GM19238 (cell line): ENCODE measurements at regions not wholly inside any gene's neighbourhood (a gene's known extent, or its start where the extent isn't known, plus 50 kb on each side); places are given as distances from the start of the nearest gene placed in this dataset.
"Not testable (repeated sequence)": the region's sequence is repeated elsewhere in the genome, so short reads cannot be mapped to it uniquely, and the experiment has no call there.

Experiments used
- DNase-seq: peaks from one replicate; pipeline ENCODE4 v3.0.0; 2011; ENCODE audit warnings: low spot score; ENCODE audit not compliant: insufficient read length

DNA sequence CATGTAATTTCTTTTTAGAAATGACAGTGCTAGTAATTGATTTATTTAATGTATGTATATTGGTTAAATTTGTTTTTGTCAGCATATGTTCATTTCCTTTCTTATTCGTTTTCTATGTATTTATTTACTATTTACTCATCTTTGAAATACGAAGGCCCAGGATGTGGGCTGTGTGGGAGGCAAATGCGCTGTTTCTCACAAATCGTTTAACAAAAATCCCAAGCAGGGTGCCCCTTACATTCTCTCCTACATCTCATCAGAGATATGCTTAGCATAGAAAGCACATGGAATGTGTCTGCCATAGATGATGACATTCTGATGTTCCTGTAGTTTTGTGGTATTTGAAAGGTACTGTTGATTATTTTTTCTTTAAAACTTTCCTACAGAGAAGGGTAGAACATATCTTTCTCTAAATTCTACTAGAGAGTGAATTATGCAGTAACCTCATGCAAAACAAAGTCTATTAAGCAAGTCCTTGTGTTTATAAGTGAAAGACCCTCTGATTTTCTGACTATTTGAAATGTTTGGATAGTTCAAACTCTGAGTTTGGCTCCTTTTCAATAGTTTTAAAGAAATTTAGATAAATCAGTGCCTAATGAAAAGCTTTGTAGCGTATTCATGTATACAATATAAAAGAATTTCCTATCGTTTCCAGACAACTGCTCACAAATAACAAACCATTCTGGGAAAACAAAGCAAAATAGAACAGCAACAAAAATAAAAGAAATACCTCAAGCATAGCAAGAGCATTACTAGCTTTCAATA is 111.1 kb upstream of the VGLL3 start:
- DNase-seq: no peak

DNA sequence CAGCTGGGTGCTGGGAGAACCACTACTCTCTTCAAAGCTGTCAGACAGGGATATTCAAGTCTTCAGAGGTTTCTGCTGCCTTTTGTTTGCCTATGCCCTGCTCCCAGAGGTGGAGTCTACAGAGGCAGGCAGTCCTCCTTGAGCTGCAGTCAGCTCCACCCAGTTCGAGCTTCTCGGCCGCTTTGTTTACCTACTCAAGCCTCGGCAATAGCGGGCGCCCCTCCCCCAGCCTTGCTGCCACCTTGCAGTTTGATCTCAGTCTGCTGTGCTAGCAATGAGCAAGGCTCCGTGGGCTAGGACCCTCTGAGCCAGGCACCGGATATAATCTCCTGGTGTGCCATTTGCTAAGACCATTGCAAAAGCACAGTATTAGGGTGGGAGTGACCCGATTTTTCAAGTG is 106.8 kb upstream of the VGLL3 start:
- DNase-seq: not testable (repeated sequence)

DNA sequence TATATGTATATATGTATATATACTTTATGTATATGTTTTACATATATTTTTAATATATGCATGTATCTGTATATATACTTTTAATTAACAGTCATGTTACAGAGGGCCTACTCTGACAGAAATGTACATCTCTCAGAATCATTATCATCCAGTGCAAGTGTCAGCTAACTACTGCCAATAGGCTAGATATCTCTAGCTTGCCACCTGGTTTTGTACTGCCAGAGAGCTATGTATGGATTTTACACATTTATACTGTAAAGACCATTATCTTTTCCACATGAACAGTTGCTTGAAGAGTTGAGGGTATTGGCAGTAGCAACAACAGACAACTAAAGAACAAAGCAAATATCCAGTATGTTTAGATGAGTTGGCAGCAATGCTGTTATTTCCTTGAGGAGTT is 99.7 kb upstream of the VGLL3 start:
- no peak for DNase-seq

DNA sequence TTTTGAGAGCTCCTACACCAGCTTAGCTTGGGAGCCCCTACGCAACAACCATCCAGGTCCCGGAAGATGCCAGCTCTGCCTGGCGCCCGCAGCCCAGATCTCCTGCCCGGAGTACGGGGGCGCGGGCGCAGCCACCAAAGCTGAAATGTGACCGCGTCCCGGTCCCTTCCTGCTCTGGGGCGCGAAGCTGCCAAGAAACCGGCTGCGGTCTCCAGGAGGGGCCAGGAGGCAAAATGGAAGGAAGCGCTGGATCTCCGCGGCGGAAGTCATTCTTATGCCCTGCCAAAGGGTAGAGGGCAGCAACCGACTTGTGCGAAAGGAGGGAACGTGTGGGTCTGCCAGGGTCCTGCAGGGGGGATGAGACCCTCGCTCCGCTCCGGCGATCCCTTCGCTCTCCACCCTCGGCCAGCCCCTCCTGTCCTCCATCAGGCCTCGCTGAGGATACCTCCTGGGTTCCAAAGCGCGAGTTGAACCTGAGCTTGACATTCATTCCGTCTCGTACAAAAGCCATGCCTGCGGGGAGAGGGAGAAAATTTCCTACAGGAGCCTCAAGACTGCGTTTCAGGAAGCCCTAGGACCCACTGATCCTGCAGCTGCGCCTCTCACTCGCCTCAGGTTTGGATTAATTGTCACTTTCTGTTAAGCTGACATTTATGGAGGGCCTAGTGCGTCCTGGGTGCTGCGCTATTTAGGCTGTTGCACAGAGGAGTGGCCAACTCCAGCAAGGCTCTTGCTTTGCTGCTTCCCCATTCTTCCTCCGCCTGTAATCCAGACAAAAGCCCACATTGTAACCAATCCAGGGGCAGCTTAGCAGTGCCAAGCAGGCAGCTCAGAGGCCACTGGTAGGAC is 98.3 kb upstream of the VGLL3 start:
- peak; percentile 4 for DNase-seq

DNA sequence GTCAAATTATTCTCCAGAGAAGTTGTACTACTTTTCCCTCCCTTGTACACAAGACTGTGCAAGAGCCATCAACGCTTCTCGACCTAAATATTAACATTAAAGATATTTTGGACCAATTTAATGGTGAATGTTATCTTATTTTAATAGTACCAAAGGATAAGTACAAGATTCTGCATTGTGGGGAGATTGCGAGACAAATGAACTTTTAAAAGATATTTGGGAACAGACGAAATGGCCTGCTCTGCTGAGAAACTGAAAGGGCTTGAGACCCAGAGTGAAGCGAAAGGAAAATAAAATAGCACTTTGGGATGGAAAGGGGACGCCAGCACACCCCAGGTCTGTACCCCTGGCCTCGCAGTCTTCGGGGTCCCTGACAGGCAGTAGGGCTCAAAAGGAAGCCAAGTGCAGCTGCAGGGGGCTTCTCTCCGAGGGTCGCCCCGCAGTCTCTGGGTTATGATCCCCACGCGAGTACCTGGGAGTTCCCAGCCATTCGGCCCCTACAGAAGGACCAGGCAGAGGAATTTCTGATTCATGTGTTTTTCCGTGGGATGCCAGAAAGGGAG is 97.6 kb upstream of the VGLL3 start:
- DNase-seq: no peak

DNA sequence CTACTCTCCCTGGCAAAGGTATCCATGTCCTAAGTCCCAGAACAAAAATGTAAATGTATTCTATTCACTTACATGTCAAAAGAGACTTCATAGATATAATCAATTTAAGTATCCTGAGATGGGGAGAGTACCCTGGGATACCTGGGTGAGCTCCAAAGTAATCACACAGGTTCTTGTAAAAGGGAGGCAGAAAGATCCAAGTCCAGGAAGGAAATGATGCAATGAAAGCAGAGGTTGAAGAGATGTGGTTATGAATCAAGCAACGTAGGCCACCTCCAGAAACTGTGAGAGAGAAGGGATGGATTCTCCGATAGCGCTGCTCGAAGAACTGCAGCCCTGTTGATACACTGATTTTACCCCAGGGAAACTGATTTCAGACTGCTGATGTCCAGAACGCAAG is 93.9 kb upstream of the VGLL3 start:
- DNase-seq: no peak

DNA sequence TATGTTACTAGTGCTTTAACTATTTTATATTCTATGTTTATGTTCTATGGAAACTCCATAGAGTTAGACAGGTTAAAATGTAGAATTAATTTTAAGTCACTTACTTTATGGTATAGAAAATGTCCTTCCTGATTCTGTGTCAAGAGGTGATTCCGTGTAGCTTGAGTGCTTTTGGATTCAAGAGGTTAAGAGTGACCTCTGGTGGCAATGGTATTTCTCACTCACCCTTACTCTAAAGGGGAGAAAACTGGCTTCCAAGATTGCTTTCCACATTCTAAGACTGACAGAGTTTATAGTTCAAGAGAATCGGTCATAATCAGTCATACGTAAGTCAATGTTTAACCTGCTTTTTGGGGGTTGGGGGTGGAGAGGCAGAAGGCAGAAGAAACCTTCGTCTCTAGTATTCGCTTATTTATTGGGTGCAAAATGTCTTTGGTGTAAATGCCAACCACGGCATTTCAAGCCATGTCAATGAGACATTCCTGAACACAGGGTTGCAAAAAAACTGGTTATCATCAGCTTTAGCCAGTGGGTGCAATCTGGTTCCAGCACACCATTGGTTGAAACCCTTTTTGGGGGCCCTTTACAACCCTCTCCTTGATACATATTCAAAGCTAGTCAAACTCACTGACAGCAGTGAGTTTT is 92.0 kb upstream of the VGLL3 start:
- DNase-seq: no peak

DNA sequence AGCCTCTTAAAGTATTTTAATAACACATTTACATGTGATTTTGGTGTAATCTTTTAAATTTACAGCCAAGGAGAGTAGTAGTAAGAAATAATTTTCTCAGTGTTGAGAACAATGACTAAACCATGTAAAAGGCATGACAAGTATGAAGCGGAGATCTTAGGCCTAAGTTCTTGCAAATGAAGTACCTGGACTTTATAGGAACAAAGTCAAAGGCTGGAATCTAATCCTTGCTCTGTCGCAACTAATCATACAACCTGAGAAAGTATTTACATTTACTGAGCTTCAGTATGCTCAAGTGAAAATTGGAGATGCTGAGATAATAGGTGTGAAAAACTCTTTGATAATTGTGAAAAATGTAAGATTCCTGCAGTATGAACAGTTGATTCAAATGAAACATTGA is 86.4 kb upstream of the VGLL3 start:
- no peak for DNase-seq

DNA sequence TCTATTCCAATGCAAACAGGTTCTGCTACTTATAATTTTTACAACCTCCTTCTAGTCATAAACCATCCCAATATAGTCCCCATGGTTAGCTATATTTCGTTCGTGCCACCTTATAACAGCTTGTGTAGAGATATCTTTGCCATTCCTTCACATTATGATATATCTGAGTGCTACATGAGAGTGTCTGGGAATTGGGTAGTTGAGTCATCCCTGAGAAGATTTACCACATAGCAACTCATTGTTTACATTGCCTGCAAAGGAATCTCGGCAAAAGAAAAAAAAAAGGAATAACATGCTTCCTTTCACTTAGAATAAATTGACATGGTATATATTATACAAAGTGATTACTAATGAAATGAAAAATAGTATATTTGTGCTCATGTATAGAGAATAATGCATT is 86.0 kb upstream of the VGLL3 start:
- no peak for DNase-seq

DNA sequence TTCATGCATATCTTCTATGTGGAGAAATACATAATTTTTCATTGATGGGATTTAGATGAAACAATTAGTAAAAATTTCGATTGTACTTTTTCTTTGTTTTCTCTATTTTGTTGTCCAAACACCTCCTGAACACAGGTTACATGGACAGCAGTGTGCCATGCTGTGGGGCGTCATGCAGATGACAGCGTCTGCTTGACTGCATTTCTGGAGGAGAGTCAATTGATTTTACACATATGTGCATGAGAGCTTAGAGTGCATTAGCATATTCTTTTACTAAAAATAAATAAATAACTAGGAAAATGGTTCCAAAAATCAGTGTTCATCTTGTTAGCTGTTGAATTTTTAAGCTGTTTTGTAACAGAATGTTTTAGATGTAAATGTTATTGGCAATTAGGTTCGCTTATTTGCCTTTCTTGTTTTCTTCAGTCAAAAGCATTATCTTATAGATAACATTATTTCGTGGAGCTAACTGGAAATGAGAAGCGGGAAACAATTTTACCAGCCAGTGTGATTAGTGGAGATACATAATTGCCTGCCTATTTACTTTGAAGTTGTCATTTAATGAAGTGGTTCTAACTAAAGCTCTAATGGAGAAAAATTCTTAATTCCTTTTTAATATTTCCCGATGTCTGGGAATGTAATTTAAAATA is 82.7 kb upstream of the VGLL3 start:
- DNase-seq: no peak

DNA sequence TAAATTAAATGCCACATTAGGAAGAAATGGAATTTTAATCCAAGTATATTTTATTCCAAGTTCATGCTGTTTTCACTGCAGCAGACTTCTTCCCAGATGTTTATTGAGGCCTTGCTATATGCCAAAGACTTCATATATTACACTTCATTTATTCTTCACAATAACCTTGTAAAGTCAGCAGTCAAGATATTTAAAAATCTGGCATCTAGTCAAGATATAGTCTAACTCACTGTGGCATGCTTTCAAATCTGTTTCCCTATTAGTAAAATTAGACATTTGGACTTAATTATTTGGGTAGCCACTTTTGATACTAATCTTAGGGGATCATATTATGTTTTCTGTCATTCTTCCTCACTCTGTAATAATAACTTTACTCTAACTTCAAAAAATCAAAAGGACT is 81.5 kb upstream of the VGLL3 start:
- no peak for DNase-seq

DNA sequence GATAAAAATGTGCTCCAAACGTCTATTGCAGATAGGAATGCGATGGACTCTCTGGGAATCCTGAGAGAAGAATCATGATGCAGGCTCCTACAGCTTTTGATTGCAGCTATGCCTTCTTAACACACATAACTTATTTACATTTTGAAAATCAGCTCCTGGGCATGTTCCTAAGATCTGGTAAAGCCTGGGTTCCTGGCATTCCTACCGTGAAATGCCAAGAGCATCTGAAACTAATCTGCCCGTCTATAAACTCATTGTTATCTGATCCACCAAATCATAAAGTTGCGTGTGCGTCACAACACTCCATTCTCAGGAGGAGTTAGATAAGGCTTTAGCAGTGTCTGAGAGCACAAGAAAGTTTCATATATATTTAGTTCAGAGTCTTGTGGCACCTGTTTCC is 79.0 kb upstream of the VGLL3 start:
- no peak for DNase-seq

DNA sequence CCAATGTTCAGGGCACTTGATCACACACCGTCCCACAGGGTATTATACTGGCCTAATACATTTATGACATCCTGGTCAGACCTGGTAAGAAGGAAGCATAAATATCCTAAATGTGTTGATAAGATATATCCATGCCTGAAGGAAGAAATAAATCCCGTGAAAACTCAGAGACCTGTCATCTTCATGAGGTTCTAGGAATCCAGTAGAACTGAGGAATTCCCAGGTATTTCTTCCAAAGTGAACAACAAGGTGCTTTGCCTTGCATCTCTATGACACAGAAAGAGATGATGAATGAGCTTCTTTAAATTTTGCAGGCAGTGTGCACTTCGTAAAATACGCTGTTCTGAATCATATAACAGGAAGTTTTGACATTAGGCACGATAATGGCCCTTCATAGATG is 78.1 kb upstream of the VGLL3 start:
- DNase-seq: no peak

DNA sequence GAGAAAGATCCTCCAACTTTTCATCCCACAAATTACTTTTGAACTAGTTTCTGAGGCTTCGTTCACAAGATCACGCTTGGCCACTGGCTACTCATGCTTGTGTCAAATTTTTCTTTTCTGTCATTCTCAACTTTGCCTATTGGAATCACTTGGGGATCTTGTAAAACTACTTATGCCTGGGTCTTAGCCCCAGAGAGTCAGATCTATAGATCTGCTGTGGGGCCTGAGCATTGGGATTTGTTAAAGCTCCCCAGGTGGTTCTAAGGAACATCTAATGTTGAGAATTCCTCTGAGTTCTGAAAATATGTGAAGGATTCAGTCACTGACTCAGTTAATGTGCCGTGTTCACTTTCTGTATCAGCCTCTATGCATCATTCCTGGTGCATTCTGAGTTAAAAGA is 71.7 kb upstream of the VGLL3 start:
- DNase-seq: no peak

DNA sequence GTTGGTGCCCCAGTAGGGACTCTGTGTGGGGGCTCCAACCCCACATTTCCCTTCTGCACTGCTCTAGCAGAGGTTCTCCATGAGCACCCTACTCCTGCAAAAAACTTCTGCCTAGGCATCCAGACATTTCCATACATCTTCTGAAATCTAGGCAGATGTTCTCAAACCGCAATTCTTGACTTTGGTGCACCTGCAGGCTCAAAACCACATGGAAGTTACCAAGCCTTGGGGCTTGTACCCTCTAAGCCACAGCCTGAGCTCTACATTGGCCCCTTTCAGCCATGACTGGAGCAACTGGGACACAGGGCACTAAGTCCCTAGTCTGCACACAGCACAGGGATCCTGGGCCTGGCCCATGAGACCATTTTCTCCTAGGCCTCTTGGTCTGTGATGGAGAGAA is 66.5 kb upstream of the VGLL3 start:
- DNase-seq: no peak

DNA sequence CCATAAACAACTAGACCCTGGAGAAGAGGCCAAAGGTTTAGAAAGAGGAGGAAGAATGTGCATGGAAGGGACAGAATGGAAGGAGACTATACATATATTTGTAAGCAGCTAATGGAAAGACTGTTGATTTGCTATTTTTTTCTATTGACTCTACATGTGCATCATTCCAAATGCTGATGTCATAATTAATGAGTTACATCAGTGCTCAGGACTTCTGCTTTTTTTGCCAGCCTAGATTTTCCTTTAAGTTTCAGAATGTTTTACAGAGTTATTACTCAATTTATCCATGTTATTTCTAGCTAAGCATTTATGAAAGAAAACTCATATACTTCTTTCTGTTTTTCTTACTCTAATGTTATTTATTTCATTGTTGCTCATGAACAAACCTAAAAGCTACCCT is 62.6 kb upstream of the VGLL3 start:
- DNase-seq: no peak

DNA sequence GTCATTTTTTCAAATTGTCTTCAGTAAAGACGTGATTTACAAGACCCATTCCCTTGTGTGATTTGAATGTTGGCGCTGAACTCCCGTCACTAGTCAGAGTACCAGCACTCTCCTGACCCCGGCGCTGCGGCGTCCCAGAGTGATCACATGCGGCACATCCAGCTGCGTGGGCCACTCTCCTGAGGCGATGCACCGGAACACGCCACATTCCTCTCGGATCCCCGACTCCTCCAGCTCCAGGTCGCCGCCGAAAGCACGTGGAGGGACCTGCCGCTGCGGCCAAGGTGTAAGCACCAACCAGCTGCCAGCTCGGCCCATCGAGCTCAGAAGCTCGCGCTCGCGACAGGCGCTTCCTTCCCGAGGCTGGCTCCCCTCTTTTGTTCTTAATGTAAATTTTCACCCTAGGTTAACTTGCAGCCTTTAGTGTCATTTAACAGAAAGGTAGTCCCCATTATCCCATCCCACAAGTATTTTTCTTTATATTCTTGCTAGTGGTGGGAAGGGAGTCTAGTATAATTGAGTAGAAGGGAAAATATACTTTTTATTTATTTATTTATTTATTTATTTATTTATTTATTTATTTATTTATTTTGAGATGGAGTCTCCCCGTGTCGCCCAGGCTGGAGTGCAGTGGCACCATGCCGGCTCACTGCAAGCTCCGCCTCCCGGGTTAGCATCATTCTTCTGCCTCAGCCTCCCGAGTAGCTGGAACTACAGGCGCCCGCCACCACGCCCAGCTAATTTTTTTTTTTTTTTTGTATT is 61.7 kb upstream of the VGLL3 start:
- DNase-seq: no peak

DNA sequence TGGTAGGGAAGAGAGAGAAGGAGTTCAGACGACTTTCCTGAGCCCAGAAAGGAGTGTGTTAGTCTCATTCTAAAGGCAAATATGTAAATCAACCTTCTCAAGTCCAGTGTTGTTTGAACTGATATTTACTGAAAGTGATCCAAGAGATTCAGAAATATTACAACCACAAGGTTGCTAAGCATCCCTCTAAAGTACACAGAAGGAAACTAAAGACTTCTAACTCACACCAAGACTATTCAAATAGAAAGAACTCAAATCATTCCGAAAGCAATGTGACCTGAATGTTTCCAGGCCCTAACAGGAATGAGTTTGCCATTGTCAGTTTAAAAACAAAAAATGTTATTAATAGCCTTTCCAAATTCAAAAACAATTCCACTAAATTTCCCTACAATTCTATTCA is 56.9 kb upstream of the VGLL3 start:
- no peak for DNase-seq

DNA sequence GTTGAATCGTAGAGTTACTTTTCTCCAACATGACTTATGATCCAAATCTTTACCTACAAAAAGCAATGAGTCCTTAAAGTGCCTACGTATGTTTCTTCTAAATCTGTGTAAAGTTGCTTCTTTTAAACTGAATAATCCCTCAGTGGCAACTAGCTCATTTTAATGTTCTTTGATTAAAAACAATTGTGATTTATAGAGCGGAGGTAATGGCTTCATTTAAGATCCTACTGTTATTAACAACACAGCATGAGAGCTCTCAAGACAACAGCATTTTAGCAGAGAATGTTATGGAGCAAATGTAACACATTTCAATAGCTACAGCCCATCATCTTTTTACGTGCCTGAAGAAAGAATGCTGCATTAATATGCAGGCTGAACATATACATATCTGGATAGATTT is 55.3 kb upstream of the VGLL3 start:
- DNase-seq: no peak

DNA sequence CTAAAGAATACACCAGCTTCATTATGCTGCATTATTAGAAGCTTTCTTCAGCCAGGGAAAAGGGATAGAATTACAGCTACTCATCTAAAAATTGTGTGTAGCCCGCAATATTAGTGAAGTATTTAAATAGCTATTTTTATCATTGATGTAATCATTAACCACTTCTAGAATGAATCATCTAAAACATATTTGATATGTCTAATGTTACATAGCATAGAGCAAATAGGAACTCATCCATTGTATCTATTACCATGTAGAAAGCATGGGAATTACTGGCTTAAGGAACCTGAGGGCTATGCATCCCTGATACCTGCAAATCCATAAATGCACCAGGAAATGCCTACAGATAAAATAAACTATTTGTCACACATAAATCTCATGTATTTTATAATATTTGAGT is 54.5 kb upstream of the VGLL3 start:
- no peak for DNase-seq

DNA sequence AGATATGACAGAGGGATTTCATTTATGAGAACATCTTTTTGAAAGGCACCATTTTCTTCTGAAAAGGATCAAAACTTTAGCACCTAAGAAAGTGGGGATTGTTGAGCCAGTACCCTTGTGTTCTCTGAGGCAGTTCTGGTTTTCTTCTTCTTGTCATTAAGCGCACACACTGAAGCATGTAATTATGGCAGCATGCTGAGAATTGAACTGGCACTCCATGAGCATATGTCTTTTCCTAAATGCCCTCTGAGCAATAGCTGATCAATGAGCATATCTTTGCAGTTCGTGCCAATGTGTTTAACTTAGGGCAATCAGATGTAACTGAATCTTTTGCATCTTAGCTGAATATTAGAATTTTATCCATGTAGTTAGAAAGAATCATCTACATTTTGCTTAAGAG is 53.9 kb upstream of the VGLL3 start:
- no peak for DNase-seq
